ENCODE measurements at regions not wholly inside any gene's neighbourhood (a gene's known extent, or its start where the extent isn't known, plus 50 kb on each side); places are given as distances from the start of the nearest gene placed in this dataset.
A peak's percentile ranks its signal among the peaks of the same experiment; 100 is the strongest.
"Not testable (repeated sequence)": the region's sequence is repeated elsewhere in the genome, so short reads cannot be mapped to it uniquely, and the experiment has no call there.

- no peak for DNase-seq (ENCODE audit: low read depth, low spot score)
These were observed 314.7 kb downstream of the FOXO1 start for GRCh38 chr13:40351537-40352379.

- no peak for DNase-seq (ENCODE audit: low read depth, low spot score)
These were observed 314.1 kb downstream of the FOXO1 start for GRCh38 chr13:40352380-40352778.

GRCh38 chr13:40352802-40353562 lies 313.5 kb downstream of the FOXO1 start:
- no peak for DNase-seq (ENCODE audit: low read depth, low spot score)

GRCh38 chr13:40355126-40355724 lies 311.2 kb downstream of the FOXO1 start:
- DNase-seq (ENCODE audit: low read depth, low spot score): no peak

- no peak for DNase-seq (ENCODE audit: low read depth, low spot score)
These were observed 310.4 kb downstream of the FOXO1 start for GRCh38 chr13:40356011-40356410.

GRCh38 chr13:40356458-40356857 lies 310.0 kb downstream of the FOXO1 start:
- not testable (repeated sequence) for DNase-seq (ENCODE audit: low read depth, low spot score)

- no peak for DNase-seq (ENCODE audit: low read depth, low spot score)
These were observed 303.9 kb downstream of the FOXO1 start for GRCh38 chr13:40362502-40362901.

GRCh38 chr13:40363653-40364052 lies 302.8 kb downstream of the FOXO1 start:
- no peak for DNase-seq (ENCODE audit: low read depth, low spot score)

- DNase-seq (ENCODE audit: low read depth, low spot score): no peak
These were observed 300.3 kb downstream of the FOXO1 start for GRCh38 chr13:40366119-40366518.

GRCh38 chr13:40368127-40368891 lies 298.1 kb downstream of the FOXO1 start:
- DNase-seq (ENCODE audit: low read depth, low spot score): no peak

GRCh38 chr13:40370661-40371060 lies 295.8 kb downstream of the FOXO1 start:
- DNase-seq (ENCODE audit: low read depth, low spot score): no peak

GRCh38 chr13:40371531-40372125 lies 294.8 kb downstream of the FOXO1 start:
- DNase-seq (ENCODE audit: low read depth, low spot score): no peak

- not testable (repeated sequence) for DNase-seq (ENCODE audit: low read depth, low spot score)
These were observed 292.8 kb downstream of the FOXO1 start for GRCh38 chr13:40373608-40374007.

GRCh38 chr13:40375489-40376171 lies 290.8 kb downstream of the FOXO1 start:
- DNase-seq (ENCODE audit: low read depth, low spot score): no peak

- no peak for DNase-seq (ENCODE audit: low read depth, low spot score)
These were observed 290.1 kb downstream of the FOXO1 start for GRCh38 chr13:40376296-40376849.

GRCh38 chr13:40376867-40377535 lies 289.4 kb downstream of the FOXO1 start:
- DNase-seq (ENCODE audit: low read depth, low spot score): no peak

GRCh38 chr13:40377783-40378182 lies 288.7 kb downstream of the FOXO1 start:
- peak; percentile 12 for DNase-seq (ENCODE audit: low read depth, low spot score)

GRCh38 chr13:40379196-40379595 lies 287.2 kb downstream of the FOXO1 start:
- no peak for DNase-seq (ENCODE audit: low read depth, low spot score)

- no peak for DNase-seq (ENCODE audit: low read depth, low spot score)
These were observed 286.5 kb downstream of the FOXO1 start for GRCh38 chr13:40379794-40380578.

All from brain pericyte (primary cell).